NCI-H524 (cell line): ENCODE measurements at regions not wholly inside any gene's neighbourhood (a gene's known extent, or its start where the extent isn't known, plus 50 kb on each side); places are given as distances from the start of the nearest gene placed in this dataset.
A peak's percentile ranks its signal among the peaks of the same experiment; 100 is the strongest.

ENCODE experiments used
- DNase-seq, 2 experiments: peaks; one replicate each; lab custom pipeline; 2025; lab: John Stamatoyannopoulos, UW

GRCh38 chr16:49127103-49127502 lies 154.5 kb downstream of the CBLN1 start:
- no peak for DNase-seq

DNA sequence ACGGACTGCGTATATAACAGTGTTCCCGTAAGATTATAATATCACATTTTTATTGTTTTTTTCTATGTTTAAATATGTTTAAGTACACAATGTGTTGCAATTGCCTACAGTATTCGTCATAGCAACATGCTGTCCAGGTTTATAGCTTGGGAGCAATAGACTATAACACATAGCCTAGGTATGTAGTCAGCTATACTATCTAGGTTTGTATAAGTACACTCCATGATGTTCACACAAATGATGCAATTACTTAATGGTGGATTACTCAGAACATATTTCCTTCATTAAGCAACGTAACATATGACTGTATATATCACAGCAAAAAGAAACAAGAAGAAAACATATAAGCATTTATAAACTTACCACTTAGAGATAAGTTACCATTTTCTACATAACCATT lies 160.0 kb downstream of the CBLN1 start:
- DNase-seq = no peak

GRCh38 chr16:49120631-49121030 lies 161.0 kb downstream of the CBLN1 start:
- DNase-seq = no peak

DNA sequence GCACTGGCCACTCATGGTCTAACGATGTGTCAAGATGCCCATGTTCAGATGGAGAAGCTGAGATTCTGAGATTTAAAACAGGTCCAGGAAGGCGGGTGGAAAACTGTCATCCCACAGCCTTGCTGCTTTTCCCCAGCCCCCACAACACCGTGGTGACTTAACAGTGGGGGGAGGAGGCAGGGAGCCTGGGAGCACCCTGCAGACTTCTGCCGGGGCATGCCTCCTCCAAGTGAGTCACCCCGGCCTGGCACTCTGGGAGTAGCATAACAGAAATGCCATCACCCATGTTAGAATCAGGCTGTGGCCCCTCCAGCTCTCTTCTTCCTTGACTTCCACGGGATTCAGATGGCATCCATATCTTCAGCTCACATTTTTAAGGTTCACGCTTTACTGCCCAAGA lies 164.8 kb downstream of the CBLN1 start:
- DNase-seq = no peak

- no peak for DNase-seq
Observed at GRCh38 chr16:49115956-49116355, 165.7 kb downstream of the CBLN1 start.

DNA sequence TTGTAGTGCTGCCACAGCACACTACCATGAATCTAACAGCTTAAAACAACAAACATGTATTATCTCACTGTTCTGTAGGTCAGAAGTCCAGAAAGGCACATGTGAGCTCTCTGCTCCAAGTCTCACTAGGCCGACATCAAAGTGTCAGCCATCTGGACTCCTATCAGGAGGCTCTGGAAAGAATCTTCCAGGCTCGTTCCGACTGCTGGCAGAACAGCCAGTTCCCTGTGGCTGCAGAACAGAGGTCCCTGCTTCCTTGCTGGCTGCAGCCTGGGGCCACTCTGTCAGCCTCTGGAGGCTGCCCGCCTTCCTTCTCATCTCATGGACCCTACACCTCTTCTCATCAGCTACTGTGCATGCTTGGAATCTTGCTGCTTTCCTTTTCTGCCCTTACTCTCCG lies 168.9 kb downstream of the CBLN1 start:
- peak in 1 of 2 experiments; percentile 13 for DNase-seq

- no peak for DNase-seq
Observed at GRCh38 chr16:49111351-49111750, 170.3 kb downstream of the CBLN1 start.

DNA sequence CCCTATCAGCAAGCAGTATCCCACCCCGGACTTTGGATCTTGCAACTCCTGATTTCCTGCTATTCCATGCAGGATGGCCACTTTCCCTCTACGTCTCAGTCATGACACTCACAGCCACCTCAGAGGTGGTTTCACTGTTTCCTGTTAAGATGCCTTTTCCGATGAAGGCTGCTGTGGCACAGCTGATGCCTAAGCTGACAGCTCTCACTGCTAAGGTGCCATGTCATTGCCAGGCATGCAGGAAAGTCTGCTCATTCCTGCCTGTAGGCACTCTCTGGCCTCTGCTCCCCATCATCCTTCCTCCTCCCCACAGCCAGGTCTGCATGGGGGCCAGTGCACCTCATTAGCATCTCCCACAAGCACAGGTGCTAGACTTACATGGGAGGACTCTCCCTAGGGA lies 173.0 kb downstream of the CBLN1 start:
- DNase-seq = no peak

- no peak for DNase-seq
Observed at GRCh38 chr16:49103298-49103697, 178.3 kb downstream of the CBLN1 start.

DNA sequence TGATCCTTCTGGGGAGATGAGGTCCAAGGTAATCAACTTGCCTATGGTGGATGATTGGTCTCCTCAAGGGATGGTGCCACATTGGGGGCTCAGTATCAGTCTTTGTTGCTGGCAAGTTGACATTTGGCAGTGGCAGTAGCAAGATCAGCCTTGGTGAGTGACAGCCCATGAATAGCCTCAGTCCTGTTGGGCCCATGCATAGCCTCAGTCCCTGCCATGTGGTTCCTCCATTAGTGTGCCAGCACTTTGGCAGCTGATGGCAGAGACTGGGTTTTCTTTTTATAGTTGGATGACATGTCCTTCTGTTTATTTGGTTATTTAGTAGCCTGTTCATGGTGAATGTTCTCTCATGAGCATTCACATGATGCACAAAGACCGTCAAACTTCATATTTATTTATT lies 179.6 kb downstream of the CBLN1 start:
- no peak for DNase-seq

- DNase-seq = no peak
Observed at GRCh38 chr16:49100366-49100765, 181.3 kb downstream of the CBLN1 start.

DNA sequence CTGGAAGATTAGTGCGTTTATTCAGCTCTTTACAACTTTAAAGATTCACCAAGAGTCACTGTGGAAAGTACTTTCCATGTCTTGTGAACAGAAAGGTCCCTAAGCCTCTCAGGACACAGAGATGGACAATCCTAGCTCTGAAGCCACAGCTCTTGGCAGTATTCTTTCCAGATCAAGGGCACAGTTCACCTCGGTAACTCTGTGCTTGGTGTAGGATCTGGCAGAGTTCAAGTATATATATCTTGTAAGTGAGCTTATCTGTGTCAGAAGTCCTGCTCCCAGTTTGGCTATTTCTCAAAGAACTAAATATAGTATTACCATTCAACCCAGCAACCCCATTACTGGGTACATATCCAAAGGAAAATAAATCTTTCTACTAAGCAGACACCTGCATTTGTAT lies 183.7 kb downstream of the CBLN1 start:
- DNase-seq = no peak

GRCh38 chr16:49096176-49096945 lies 185.3 kb downstream of the CBLN1 start:
- DNase-seq = no peak

DNA sequence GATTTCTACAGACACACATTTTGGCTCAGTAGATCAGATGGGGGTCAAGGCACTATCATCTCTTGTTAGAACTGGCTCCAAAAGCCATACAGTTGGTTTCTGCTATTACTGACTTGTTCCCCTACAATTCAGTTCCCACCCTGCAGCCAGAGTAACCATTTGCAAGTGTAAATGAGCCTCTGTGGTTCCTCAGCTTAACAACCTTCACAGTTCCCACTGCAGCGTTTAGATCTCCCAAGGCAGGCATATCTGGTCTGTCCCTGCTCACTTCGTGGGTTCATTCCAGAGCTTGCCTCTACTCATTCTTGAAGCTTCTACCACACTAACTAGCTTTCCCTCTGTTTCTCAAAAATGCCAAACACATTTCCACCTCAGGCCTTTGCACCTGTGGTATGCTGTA lies 186.1 kb downstream of the CBLN1 start:
- DNase-seq = no peak

- no peak for DNase-seq
Observed at GRCh38 chr16:49094471-49094870, 187.2 kb downstream of the CBLN1 start.

DNA sequence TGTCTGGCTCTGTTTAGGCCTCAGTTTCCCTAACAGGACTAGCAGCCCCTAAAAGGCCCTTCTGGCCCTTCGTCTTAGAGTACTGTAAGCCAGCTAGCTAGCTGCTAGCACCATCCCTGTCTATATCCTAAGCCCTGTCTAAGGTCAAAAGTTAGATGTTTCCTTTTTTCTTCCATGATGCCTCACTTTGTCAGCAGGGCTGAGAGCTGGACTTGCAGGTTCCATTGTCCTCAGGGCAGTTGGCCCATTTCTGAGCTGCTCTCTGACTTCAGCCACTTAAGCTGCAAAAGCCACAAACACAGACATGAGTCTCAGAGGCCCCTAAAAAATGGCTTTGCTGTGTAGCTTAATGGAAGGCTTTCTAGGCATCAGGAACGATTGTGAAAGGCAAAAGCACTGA lies 187.7 kb downstream of the CBLN1 start:
- no peak for DNase-seq

GRCh38 chr16:49092704-49093103 lies 188.9 kb downstream of the CBLN1 start:
- no peak for DNase-seq

GRCh38 chr16:49089533-49089932 lies 192.1 kb downstream of the CBLN1 start:
- DNase-seq = no peak

GRCh38 chr16:49089039-49089438 lies 192.6 kb downstream of the CBLN1 start:
- no peak for DNase-seq

DNA sequence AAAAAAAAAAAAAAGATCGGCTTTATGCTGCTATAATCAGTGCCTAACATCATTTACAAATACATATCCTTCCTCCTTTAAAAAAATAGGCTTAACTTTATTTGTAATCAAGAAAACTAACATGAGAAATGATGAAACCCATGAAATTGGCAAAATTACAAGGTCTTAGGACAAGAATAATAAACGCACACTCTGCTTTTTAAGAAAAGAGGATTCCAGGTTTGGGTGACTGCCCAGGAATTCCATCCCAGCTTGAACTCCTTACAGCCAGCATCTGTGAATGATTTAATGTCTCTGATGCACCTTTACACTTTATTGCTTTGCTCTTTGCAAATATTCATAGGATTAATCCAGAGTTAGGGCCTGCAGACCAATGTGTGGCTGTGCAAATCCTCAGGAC lies 196.0 kb downstream of the CBLN1 start:
- no peak for DNase-seq

DNA sequence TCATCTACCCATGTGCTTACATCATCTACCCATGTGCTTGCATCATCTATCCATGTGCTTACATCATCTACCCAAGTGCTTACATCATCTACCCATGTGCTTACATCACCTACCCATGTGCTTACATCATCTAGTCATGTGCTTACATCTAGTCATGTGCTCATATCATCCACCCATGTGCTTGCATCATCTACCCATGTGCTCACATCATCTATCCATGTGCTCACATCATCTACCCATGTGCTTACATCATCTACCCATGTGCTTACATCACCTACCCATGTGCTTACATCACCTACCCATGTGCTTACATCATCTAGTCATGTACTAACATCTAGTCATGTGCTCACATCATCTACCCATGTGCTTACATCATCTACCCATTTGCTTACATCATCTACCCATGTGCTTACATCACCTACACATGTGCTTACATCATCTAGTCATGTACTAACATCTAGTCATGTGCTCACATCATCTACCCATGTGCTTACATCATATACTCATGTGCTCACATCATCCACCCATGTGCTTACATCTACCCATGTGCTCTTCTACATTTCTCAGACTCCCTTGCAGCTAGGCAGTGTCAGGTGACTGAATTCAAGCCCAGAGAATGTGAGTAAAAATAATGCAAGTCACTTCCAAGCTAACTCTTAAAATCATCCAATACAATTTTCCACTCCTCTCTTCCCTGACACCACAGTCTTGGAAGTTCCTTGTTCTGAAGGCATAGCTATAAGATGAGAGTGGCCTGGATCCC lies 196.8 kb downstream of the CBLN1 start:
- no peak for DNase-seq

DNA sequence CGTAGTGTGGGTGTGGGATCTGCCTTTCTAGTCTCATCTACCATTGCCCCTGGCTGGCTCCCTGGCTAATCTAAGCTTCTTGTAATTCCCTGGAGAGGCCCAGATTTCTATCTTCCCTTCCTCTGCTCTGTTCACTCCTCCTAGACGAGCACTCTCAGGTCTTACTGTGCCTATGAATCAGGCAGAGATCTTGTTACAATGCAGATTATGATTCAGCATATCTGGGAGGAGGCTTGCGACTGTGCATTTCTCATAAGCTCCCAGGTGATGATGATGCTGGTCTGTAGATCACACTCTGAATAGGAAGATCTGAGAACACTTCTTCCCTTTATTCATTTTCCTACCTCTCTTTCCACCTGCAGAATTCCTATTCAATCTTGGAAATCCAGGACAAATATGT lies 200.1 kb downstream of the CBLN1 start:
- DNase-seq = peak in 1 of 2 experiments; percentile 18

DNA sequence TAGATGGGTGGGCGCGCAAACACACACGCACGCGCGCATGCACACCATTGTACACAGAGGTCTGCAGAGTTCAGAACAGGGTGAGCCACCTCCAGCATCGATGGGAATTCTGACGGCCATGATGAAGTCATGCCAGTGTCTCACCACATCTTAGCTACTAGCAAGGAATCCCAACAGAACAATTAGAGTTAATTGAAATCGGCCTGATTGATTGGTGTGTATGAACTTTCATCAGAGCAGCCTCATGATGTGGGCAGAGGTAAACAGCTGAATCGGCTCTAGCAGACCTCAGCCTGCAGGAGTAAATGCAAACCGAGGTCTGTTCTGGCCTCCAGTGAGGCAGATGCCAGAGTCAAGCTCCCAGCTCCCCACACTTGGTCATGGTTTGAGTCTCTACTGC lies 200.6 kb downstream of the CBLN1 start:
- no peak for DNase-seq

- no peak for DNase-seq
Observed at GRCh38 chr16:49078571-49078970, 203.1 kb downstream of the CBLN1 start.
